Neural cell (in vitro differentiated cells): ENCODE measurements at regions not wholly inside any gene's neighbourhood (a gene's known extent, or its start where the extent isn't known, plus 50 kb on each side); places are given as distances from the start of the nearest gene placed in this dataset.

Experiments
- H2AFZ ChIP-seq: fragments of 200-600, 300-800 bp; sonication (generic), shearing (Covaris generic); 2 replicates; pipeline ENCODE4 v1.6.0; 2014; ENCODE audit warnings: low read depth, mild to moderate bottlenecking, antibody characterized with exemption, low read length, moderate library complexity
- H3F3A ChIP-seq: fragments of 200-600 bp; shearing (Covaris generic); 2 replicates; pipeline ENCODE4 v1.6.1; 2016; ENCODE audit warnings: mild to moderate bottlenecking, moderate library complexity, mixed read lengths, antibody characterized with exemption, low read length; ENCODE audit not compliant: insufficient read depth, poor library complexity, severe bottlenecking
- H3K27ac ChIP-seq: fragments of 200-600, 300-800 bp; sonication (generic), shearing (Covaris generic); 2 replicates; pipeline ENCODE4 v1.5.1; 2014; ENCODE audit warnings: mild to moderate bottlenecking, low read length, moderate library complexity
- H3K27me3 ChIP-seq: fragments of 300-800, 200-600 bp; sonication (generic), shearing (Covaris generic); 2 replicates; pipeline ENCODE4 v1.6.0; 2014; ENCODE audit warnings: mild to moderate bottlenecking, low read depth, low read length, moderate library complexity; ENCODE audit not compliant: insufficient read depth
- H3K36me3 ChIP-seq: fragments of 300-800, 200-600 bp; sonication (generic), shearing (Covaris generic); 2 replicates; pipeline ENCODE4 v1.5.1; 2014; ENCODE audit warnings: mild to moderate bottlenecking, antibody characterized with exemption, low read length, moderate library complexity; ENCODE audit not compliant: insufficient read depth
- H3K4me2 ChIP-seq: fragments of 300-800, 200-600 bp; sonication (generic), shearing (Covaris generic); 2 replicates; pipeline ENCODE4 v1.6.0; 2014; ENCODE audit warnings: mild to moderate bottlenecking, low read length
- H3K4me3 ChIP-seq: fragments of 300-800, 200-600 bp; sonication (generic), shearing (Covaris generic); 2 replicates; pipeline ENCODE4 v1.5.1; 2014; ENCODE audit warnings: mild to moderate bottlenecking, low read length, moderate library complexity
- H3K79me2 ChIP-seq: fragments of 200-600 bp; shearing (Covaris generic); replicated peaks from 2 replicates; pipeline ENCODE4 v1.6.0; 2014; ENCODE audit warnings: mild to moderate bottlenecking, low read length, moderate library complexity; ENCODE audit not compliant: insufficient read depth
- H3K9ac ChIP-seq: fragments of 300-800, 200-600 bp; sonication (generic), shearing (Covaris generic); 2 replicates; pipeline ENCODE4 v1.6.1; 2016; ENCODE audit warnings: mild to moderate bottlenecking, low read length, mixed read lengths
- H3K9me2 ChIP-seq: fragments of 200-600 bp; shearing (Covaris generic); 2 replicates; pipeline ENCODE4 v1.6.1; 2016; ENCODE audit warnings: mild to moderate bottlenecking, low read length, mixed read lengths; ENCODE audit not compliant: insufficient read depth
- H3K9me3 ChIP-seq: fragments of 200-600, 300-800 bp; sonication (generic), shearing (Covaris generic); 2 replicates; pipeline ENCODE4 v1.6.1; 2016; ENCODE audit warnings: mild to moderate bottlenecking, mixed run types, low read length, moderate library complexity, mixed read lengths
- H4K20me1 ChIP-seq: fragments of 200-600 bp; shearing (Covaris generic); 2 replicates; pipeline ENCODE4 v1.6.1; 2016; ENCODE audit warnings: mild to moderate bottlenecking, mixed run types; ENCODE audit not compliant: insufficient read depth
- CTCF ChIP-seq: fragments of 450-650 bp; IDR thresholded peaks from 2 replicates; pipeline ENCODE4 v1.5.1; 2014; ENCODE audit warnings: antibody characterized with exemption, mild to moderate bottlenecking, moderate library complexity; ENCODE audit not compliant: poor library complexity, severe bottlenecking
- EP300 ChIP-seq: fragments of 450-650 bp; conservative IDR thresholded peaks from 2 replicates; pipeline ENCODE4 v1.6.1; 2014; ENCODE audit warnings: antibody characterized with exemption, mild to moderate bottlenecking, moderate library complexity; ENCODE audit not compliant: poor library complexity, severe bottlenecking
- EZH2 ChIP-seq: fragments of 200-600, 300-800 bp; shearing (Covaris generic), sonication (generic); IDR thresholded peaks from 2 replicates; pipeline ENCODE4 v1.6.1; 2014; ENCODE audit warnings: antibody characterized with exemption, low read length, borderline replicate concordance, mild to moderate bottlenecking; ENCODE audit not compliant: insufficient read depth, poor library complexity, severe bottlenecking
- MXI1 ChIP-seq: fragments of 450-650 bp; conservative IDR thresholded peaks from 2 replicates; pipeline ENCODE4 v1.6.1; 2014; ENCODE audit warnings: antibody characterized with exemption, mild to moderate bottlenecking; ENCODE audit not compliant: poor library complexity, severe bottlenecking
- POLR2AphosphoS5 ChIP-seq: IDR thresholded peaks from 2 replicates; pipeline ENCODE4 v1.6.1; 2012
- RAD21 ChIP-seq: fragments of 450-650 bp; conservative IDR thresholded peaks from 2 replicates; pipeline ENCODE4 v1.6.1; 2014; ENCODE audit warnings: antibody characterized with exemption, mild to moderate bottlenecking, moderate library complexity
- REST ChIP-seq: IDR thresholded peaks from 2 replicates; pipeline ENCODE4 v1.6.1; 2012; ENCODE audit warnings: borderline replicate concordance
- SMC3 ChIP-seq: fragments of 450-650 bp; conservative IDR thresholded peaks from 2 replicates; pipeline ENCODE4 v1.6.1; 2014; ENCODE audit warnings: antibody characterized with exemption, mild to moderate bottlenecking, moderate library complexity; ENCODE audit not compliant: poor library complexity
- TAF1 ChIP-seq: IDR thresholded peaks from 2 replicates; pipeline ENCODE4 v1.6.1; 2012; ENCODE audit warnings: low read depth

GRCh38 chr4:174120446-174121295 is 162.8 kb downstream of the FBXO8 start:
- Histone ChIP-seq H4K20me1 (no peaks in the 10 kb centered on the region), H3K9ac (no peak overlapping the region), H3K9me2 (no peaks in the 10 kb centered on the region), H3K36me3 (no peaks in the 10 kb centered on the region), H3K9me3 (no peaks in the 10 kb centered on the region), H3K4me2 (peak overlapping the region; percentile 15), H3K79me2 (no peaks in the 10 kb centered on the region), H3K4me3 (peak overlapping the region; percentile 51), H3K27ac (no peak overlapping the region), H2AFZ (no peak overlapping the region), H3K27me3 (no peaks in the 10 kb centered on the region), H3F3A (no peaks in the 10 kb centered on the region)
- peak; percentile 25 for TF ChIP-seq MXI1
- TF ChIP-seq RAD21: peak; percentile 74
- no peak for TF ChIP-seq EZH2
- TF ChIP-seq POLR2AphosphoS5: no peak
- no peak for TF ChIP-seq TAF1
- TF ChIP-seq SMC3: peak; percentile 84
- peak; percentile 78 for TF ChIP-seq CTCF
- no peak for TF ChIP-seq REST
- TF ChIP-seq EP300: no peak

DNA sequence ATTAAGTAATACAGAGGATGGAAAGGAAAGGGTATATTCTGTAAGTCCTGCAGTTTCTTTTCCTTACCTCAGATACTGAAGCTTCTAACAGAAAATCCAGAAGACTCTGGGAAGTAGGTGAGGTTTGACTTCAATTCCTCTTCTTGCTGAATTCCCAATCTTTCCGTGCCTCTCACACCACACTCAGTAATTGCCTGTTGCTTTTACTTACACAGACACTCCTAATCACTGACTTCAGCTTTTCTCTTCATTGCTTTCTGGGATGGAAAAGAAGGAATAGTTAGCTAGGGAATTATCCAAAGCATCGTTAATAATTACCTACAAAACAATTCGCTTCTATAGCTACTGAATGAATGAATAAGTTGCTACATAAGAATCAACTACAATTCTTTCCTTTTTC is 163.6 kb downstream of the FBXO8 start:
- Histone ChIP-seq H4K20me1 (no peaks in the 10 kb centered on the region), H3K9ac (no peak overlapping the region), H3K4me3 (peak overlapping the region; percentile 51), H3K9me2 (no peaks in the 10 kb centered on the region), H3K27me3 (no peaks in the 10 kb centered on the region), H3F3A (no peaks in the 10 kb centered on the region), H3K79me2 (no peaks in the 10 kb centered on the region), H3K4me2 (peak overlapping the region; percentile 15), H3K27ac (no peak overlapping the region), H2AFZ (peak overlapping the region; percentile 7), H3K36me3 (no peaks in the 10 kb centered on the region), H3K9me3 (no peaks in the 10 kb centered on the region)
- TF ChIP-seq MXI1 (no peak), REST (no peak), CTCF (no peak), SMC3 (no peak), RAD21 (no peak), TAF1 (no peak), EP300 (no peak), POLR2AphosphoS5 (no peak), EZH2 (no peak)
